IPS DF 6.9 (cell line): ENCODE measurements at regions not wholly inside any gene's neighbourhood (a gene's known extent, or its start where the extent isn't known, plus 50 kb on each side); places are given as distances from the start of the nearest gene placed in this dataset.
"Not testable (repeated sequence)": the region's sequence is repeated elsewhere in the genome, so short reads cannot be mapped to it uniquely, and the experiment has no call there.

Experiments
- DNase-seq: peaks from one replicate; pipeline ENCODE4 v3.0.0-alpha.2; 2013; ENCODE audit warnings: low read depth, low spot score
- H3K27ac ChIP-seq: one replicate; pipeline ENCODE4 v1.5.1; 2013; ENCODE audit warnings: low read length, control low read depth
- H3K27me3 ChIP-seq: 2 replicates; pipeline ENCODE4 v1.6.1; 2013; ENCODE audit warnings: mild to moderate bottlenecking, low read length; ENCODE audit not compliant: control insufficient read depth, insufficient read depth
- H3K36me3 ChIP-seq: 2 replicates; pipeline ENCODE4 v1.6.1; 2013; ENCODE audit warnings: low read length; ENCODE audit not compliant: control insufficient read depth, insufficient read depth
- H3K4me1 ChIP-seq: 2 replicates; pipeline ENCODE4 v1.6.1; 2013; ENCODE audit warnings: low read length; ENCODE audit not compliant: control insufficient read depth, insufficient read depth
- H3K4me3 ChIP-seq: 2 replicates; pipeline ENCODE4 v1.5.1; 2013; ENCODE audit warnings: mild to moderate bottlenecking, low read length
- H3K9me3 ChIP-seq: 2 replicates; pipeline ENCODE4 v1.6.1; 2013; ENCODE audit warnings: low read length, inconsistent platforms; ENCODE audit not compliant: control insufficient read depth, insufficient read depth
- whole genome bisulfite sequencing: extraction: QIAGEN DNeasy Blood & Tissue Kit; methylation state at CpG from one replicate; pipeline ENCODE4 v1.1.7; 2013; ENCODE audit warnings: mixed read lengths, missing lambda C conversion rate; ENCODE audit not compliant: insufficient read length, insufficient coverage; 5-methylcytosine and 5-hydroxymethylcytosine counted together

DNA sequence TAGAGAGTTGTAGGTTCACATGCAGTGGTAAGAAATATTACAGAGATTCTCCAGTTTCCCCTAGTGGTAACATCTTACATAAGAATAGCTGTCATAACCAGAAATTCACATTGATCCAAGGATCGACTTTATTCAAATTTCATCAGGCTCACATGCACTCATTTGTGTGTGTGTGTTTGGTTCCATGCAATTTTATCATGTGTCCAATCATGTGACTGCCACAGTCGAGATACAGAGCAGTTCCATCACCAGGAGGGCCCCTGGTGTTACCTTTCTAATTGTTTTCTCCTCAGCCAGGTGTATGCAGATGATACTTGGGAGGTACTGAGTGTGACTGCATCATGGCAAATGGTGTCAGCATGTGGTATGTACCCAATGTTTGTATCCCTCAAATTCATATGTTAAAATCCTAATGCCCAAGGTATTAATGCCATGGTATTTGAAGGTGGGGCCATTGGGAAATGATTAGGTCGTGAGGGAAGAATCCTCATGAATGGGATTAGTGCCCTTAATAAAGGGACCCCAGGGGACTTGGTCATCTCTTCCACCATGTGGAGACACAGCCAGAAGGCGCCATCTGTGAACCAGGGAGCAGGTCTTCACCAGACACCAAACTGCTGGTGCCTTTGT is 126.3 kb downstream of the CXCL12 start:
- Histone ChIP-seq H3K4me3 (no peak overlapping the region), H3K27ac (no peak overlapping the region), H3K9me3 (no peaks in the 10 kb centered on the region), H3K27me3 (no peaks in the 10 kb centered on the region), H3K4me1 (peaks cover 4% of the 10 kb centered on the region), H3K36me3 (no peaks in the 10 kb centered on the region)
- DNase-seq = no peak
- WGBS = no CpG with 5 or more reads among the region's 4 CpGs

DNA sequence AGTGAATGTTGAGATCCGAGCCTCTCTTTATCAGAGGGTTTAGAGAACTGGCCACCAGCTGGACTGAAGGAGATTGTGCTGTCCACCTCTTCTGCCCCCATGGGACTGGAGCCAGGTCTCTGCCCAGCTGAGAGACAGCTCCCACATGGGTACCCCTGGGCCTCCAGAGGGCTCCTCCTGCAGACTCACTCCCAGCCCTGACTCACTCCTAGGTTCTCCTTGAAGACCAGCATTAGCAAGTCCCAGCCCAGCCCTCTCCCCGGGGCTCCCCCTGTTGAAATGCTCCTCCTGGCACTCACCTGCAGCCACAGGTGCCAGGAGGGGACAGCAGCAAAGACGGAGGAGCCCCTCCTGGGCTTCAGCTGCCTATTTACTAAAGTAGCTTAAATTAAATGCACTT is 126.9 kb downstream of the CXCL12 start:
- Histone ChIP-seq H3K4me3 (no peak overlapping the region), H3K9me3 (no peaks in the 10 kb centered on the region), H3K4me1 (peaks cover 4% of the 10 kb centered on the region), H3K27ac (no peak overlapping the region), H3K36me3 (no peaks in the 10 kb centered on the region), H3K27me3 (no peaks in the 10 kb centered on the region)
- no CpG with 5 or more reads among the region's 3 CpGs for WGBS
- DNase-seq = no peak

DNA sequence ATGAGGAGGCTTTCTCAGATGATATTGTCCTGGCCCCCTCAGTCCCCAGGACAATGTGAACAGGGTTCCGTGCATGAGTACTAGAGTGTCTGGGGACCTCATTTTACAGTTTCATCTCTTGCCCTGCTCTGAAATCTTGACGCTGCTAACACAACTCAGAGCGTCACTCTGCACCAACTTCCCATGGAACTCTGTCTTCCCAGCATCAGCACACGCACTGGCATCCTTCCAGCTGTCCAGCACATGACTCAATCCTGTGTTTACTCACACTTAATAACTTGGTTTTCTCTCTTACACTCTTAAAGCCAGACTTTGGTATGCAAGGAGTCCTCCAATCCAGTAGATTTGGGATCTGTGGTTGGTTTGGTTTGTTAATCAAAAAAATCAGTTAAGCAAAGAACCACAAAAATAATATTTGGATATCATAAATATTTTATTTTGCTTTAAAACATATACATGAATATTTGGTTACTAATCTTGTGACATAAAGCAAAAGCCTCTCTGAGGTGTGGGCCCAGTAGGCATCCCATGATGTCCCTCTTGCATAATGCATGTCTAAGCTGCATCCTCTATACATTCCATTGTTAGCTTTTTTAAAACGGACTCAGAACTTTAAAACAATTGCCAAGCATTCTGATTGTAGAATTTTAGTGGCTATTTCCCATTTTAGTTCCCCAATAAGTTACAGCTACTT is 131.0 kb downstream of the CXCL12 start:
- WGBS = no CpG with 5 or more reads among the region's 5 CpGs
- H3K4me3 ChIP-seq = no peak overlapping the region
- H3K27ac ChIP-seq = no peak overlapping the region
- peaks cover 2% of the 10 kb centered on the region; the same call in 1 of the 2 replicates for H3K4me1 ChIP-seq
- no peaks in the 10 kb centered on the region for H3K27me3 ChIP-seq
- no peaks in the 10 kb centered on the region for H3K36me3 ChIP-seq
- no peak for DNase-seq
- no peaks in the 10 kb centered on the region for H3K9me3 ChIP-seq

DNA sequence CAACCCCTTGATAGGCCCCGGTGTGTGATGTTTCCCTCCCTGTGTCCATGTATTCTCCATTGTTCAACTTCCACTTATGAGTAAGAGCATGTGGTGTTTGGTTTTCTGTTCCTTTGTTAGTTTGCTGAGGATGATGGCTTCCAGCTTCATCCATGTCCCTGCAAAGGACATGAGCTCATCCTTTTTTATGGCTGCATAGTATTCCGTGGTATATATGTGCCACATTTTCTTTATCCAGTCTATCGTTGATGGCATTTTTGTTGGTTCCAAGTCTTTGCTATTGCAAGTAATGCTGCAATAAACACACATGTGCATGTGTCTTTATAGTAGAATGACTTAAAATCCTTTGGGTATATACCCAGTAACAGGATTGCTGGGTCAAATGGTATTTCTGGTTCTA is 132.3 kb downstream of the CXCL12 start:
- not testable (repeated sequence) for H3K36me3 ChIP-seq, DNase-seq, H3K27ac ChIP-seq, H3K4me3 ChIP-seq, H3K9me3 ChIP-seq, H3K4me1 ChIP-seq, H3K27me3 ChIP-seq
- no CpG with 5 or more reads among the region's 3 CpGs for WGBS

DNA sequence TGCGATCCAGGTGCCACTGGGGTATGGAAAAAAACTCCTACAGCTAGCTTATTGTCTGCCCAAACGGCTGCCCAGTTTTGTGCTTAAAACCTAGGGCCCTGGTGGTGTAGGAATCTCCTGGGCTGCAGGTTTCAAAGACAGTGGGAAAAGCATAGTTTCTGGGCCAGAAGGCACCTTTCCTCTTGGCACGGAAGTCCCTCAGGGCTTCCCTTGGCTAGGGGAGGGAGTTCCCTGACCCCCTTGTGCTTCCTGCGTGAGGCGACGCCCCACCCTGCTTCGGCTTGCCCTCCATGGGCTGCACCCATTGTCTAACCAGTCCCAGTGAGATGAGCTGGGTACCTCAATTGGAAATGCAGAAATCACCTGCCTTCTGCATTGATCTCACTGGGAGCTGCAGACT is 135.0 kb downstream of the CXCL12 start:
- not testable (repeated sequence) for H3K27me3 ChIP-seq, H3K9me3 ChIP-seq, H3K27ac ChIP-seq, H3K4me1 ChIP-seq, H3K4me3 ChIP-seq, DNase-seq, H3K36me3 ChIP-seq
- no CpG with 5 or more reads among the region's 7 CpGs for WGBS

- Histone ChIP-seq H3K27me3 (no peaks in the 10 kb centered on the region), H3K9me3 (no peaks in the 10 kb centered on the region), H3K36me3 (no peaks in the 10 kb centered on the region), H3K4me3 (no peak overlapping the region), H3K27ac (no peak overlapping the region), H3K4me1 (no peaks in the 10 kb centered on the region)
- DNase-seq = no peak
- no CpG with 5 or more reads among the region's 11 CpGs for WGBS
Observed at GRCh38 chr10:44249490-44249889, 135.4 kb downstream of the CXCL12 start.

GRCh38 chr10:44246700-44247099 is 138.2 kb downstream of the CXCL12 start:
- H3K9me3 ChIP-seq, H3K36me3 ChIP-seq, H3K27ac ChIP-seq, H3K4me1 ChIP-seq, H3K27me3 ChIP-seq, H3K4me3 ChIP-seq, DNase-seq: not testable (repeated sequence)

- WGBS = no CpG with 5 or more reads among the region's 2 CpGs
- not testable (repeated sequence) for H3K36me3 ChIP-seq, H3K27me3 ChIP-seq, H3K4me3 ChIP-seq, H3K9me3 ChIP-seq, H3K27ac ChIP-seq, H3K4me1 ChIP-seq, DNase-seq
Observed at GRCh38 chr10:44246287-44246686, 138.6 kb downstream of the CXCL12 start.

DNA sequence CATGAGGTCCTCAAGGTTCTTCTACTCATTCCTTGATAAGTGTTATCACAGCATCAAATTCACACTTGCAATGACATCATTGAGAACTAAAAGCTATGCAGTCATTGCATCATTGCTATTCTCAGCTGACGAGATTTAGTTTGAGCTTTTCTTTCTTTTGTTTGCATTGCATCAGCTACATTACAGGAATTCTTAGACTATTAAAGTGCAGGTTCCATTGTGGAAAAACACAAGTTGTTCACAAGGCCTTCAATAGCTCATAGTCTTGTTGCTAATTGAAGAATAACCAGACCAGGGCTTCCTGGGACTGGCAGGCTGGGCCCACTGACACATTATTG is 139.3 kb downstream of the CXCL12 start:
- no peaks in the 10 kb centered on the region for H3K4me1 ChIP-seq
- no peak for DNase-seq
- no peaks in the 10 kb centered on the region; the same call in 1 of the 2 replicates for H3K27me3 ChIP-seq
- no peaks in the 10 kb centered on the region for H3K9me3 ChIP-seq
- no peaks in the 10 kb centered on the region for H3K36me3 ChIP-seq
- no peak overlapping the region for H3K27ac ChIP-seq
- H3K4me3 ChIP-seq = no peak overlapping the region
- WGBS = no CpG with 5 or more reads among the region's 1 CpG

DNA sequence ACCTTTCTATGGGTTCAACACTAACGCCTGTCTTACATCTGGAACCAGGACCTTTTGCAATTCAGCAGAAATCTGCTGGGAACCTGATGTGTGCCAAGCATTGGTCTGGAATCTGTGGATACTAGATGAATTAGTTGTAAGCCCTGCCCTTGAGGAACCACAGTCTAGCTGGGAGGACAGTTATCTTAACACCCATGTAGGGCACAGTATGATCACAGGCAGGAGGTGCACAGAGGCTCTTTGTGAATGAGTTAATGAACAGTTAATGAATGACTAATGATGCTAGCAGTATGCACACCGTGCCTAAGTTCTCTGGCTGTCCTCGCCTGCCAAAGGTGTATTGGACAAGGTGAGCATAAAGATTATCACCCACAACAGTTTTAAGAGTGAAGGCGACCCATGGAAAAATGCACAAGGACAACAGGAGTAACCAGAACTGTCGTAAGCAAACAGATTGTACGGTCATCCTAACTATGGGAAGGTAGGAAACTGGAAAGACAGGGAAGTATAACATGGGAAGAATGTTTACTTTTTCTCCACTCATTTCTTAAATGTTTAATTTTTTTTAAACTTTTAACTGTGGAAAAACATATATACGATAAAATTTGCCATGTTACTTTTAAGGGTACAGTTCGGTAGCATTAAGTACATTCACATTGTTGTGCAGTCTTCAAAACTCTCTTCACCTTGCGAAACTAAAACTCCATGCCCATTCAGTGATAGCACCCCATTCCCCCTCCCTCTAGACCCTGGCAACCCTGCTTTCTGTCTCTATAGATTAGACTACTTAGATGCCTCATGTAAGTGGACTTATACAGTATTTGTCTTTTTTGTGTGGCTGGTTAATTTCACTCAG is 139.9 kb downstream of the CXCL12 start:
- no peaks in the 10 kb centered on the region for H3K9me3 ChIP-seq
- no peaks in the 10 kb centered on the region for H3K4me1 ChIP-seq
- DNase-seq = no peak
- no peaks in the 10 kb centered on the region; the same call in 1 of the 2 replicates for H3K27me3 ChIP-seq
- WGBS = no CpG with 5 or more reads among the region's 9 CpGs
- H3K36me3 ChIP-seq = no peaks in the 10 kb centered on the region
- H3K27ac ChIP-seq = no peak overlapping the region
- no peak overlapping the region for H3K4me3 ChIP-seq
